Subcutaneous abdominal adipose tissue (tissue), 5 donors: ENCODE measurements at regions not wholly inside any gene's neighbourhood (a gene's known extent, or its start where the extent isn't known, plus 50 kb on each side); places are given as distances from the start of the nearest gene placed in this dataset.

Experiments
- H3K27ac ChIP-seq: one replicate; pipeline ENCODE4 v1.7.0; 2013; ENCODE audit warnings: low read depth, mild to moderate bottlenecking, inconsistent platforms, low read length, moderate library complexity
- H3K27me3 ChIP-seq, 5 donors: one replicate each; pipeline ENCODE4 v1.7.0; 2013; ENCODE audit warnings: low read length in 5 of 5, inconsistent platforms in 1 of 5; ENCODE audit not compliant: control insufficient read depth in 5 of 5, insufficient read depth in 4 of 5
- H3K36me3 ChIP-seq, 5 donors: one replicate each; pipeline ENCODE4 v1.7.0; 2013; ENCODE audit warnings: low read length in 5 of 5; ENCODE audit not compliant: control insufficient read depth in 5 of 5, insufficient read depth in 5 of 5
- H3K4me1 ChIP-seq, 5 donors: one replicate each; pipeline ENCODE4 v1.7.0; 2013; ENCODE audit warnings: low read length in 5 of 5, mild to moderate bottlenecking in 3 of 5, moderate library complexity in 1 of 5; ENCODE audit not compliant: control insufficient read depth in 5 of 5, insufficient read depth in 5 of 5
- H3K4me3 ChIP-seq, 5 donors: one replicate each; pipeline ENCODE4 v1.7.0; 2013; ENCODE audit warnings: low read length in 5 of 5, low read depth in 1 of 5
- H3K9ac ChIP-seq, 5 donors: one replicate each; pipeline ENCODE4 v1.7.0; 2013; ENCODE audit warnings: low read length in 5 of 5, mild to moderate bottlenecking in 4 of 5, moderate library complexity in 3 of 5
- H3K9me3 ChIP-seq, 5 donors: one replicate each; pipeline ENCODE4 v1.7.0; 2013; ENCODE audit warnings: low read length in 5 of 5; ENCODE audit not compliant: control insufficient read depth in 5 of 5
- donor health status: healthy.
- donor health status: healthy.
- donor health status: healthy.
- donor health status: healthy.
- donor health status: healthy.

- peaks cover 0 to 3% (median 0%) of the 10 kb centered on the region in 5 donors for H3K27me3 ChIP-seq
- no peak overlapping the region for H3K9ac ChIP-seq
- no peak overlapping the region for H3K4me3 ChIP-seq
- H3K27ac ChIP-seq, result no peak overlapping the region
- H3K4me1 ChIP-seq, result peaks cover 0 to 19% (median 12%) of the 10 kb centered on the region in 5 donors
- no peaks in the 10 kb centered on the region for H3K9me3 ChIP-seq
- H3K36me3 ChIP-seq, result no peaks in the 10 kb centered on the region
Observed at GRCh38 chr1:228875741-228876140, 140.5 kb downstream of the RHOU start.

- H3K27ac ChIP-seq, result no peak overlapping the region
- H3K27me3 ChIP-seq, result peaks cover 0 to 3% (median 0%) of the 10 kb centered on the region in 5 donors
- no peak overlapping the region for H3K9ac ChIP-seq
- no peak overlapping the region for H3K4me3 ChIP-seq
- H3K4me1 ChIP-seq, result peaks cover 0 to 17% (median 9%) of the 10 kb centered on the region in 5 donors
- no peaks in the 10 kb centered on the region for H3K36me3 ChIP-seq
- no peaks in the 10 kb centered on the region for H3K9me3 ChIP-seq
Observed at GRCh38 chr1:228876187-228876586, 140.9 kb downstream of the RHOU start.

- H3K4me3 ChIP-seq, result no peak overlapping the region
- H3K9me3 ChIP-seq, result peaks cover 0 to 3% (median 1%) of the 10 kb centered on the region in 5 donors
- no peaks in the 10 kb centered on the region for H3K27me3 ChIP-seq
- no peak overlapping the region for H3K27ac ChIP-seq
- peaks cover 0 to 12% (median 0%) of the 10 kb centered on the region in 5 donors for H3K4me1 ChIP-seq
- no peak overlapping the region for H3K9ac ChIP-seq
- H3K36me3 ChIP-seq, result no peaks in the 10 kb centered on the region
Observed at GRCh38 chr1:228879164-228879563, 143.9 kb downstream of the RHOU start.

GRCh38 chr1:228882041-228882770 lies 146.9 kb downstream of the RHOU start:
- Histone ChIP-seq H3K9me3 (peaks cover 0 to 5% (median 3%) of the 10 kb centered on the region in 5 donors), H3K27me3 (no peaks in the 10 kb centered on the region), H3K9ac (no peak overlapping the region), H3K4me1 (no peaks in the 10 kb centered on the region), H3K36me3 (no peaks in the 10 kb centered on the region), H3K27ac (no peak overlapping the region), H3K4me3 (no peak overlapping the region)

- no peaks in the 10 kb centered on the region for H3K36me3 ChIP-seq
- H3K9me3 ChIP-seq, result peaks cover 0 to 5% (median 3%) of the 10 kb centered on the region in 5 donors
- no peak overlapping the region for H3K4me3 ChIP-seq
- H3K27ac ChIP-seq, result no peak overlapping the region
- no peak overlapping the region for H3K9ac ChIP-seq
- no peaks in the 10 kb centered on the region for H3K27me3 ChIP-seq
- no peaks in the 10 kb centered on the region for H3K4me1 ChIP-seq
Observed at GRCh38 chr1:228882771-228883450, 147.6 kb downstream of the RHOU start.

- no peaks in the 10 kb centered on the region for H3K4me1 ChIP-seq
- H3K36me3 ChIP-seq, result no peaks in the 10 kb centered on the region
- H3K27me3 ChIP-seq, result no peaks in the 10 kb centered on the region
- no peak overlapping the region for H3K27ac ChIP-seq
- peaks cover 0 to 5% (median 3%) of the 10 kb centered on the region in 5 donors for H3K9me3 ChIP-seq
- H3K9ac ChIP-seq, result no peak overlapping the region
- H3K4me3 ChIP-seq, result no peak overlapping the region
Observed at GRCh38 chr1:228883535-228883934, 148.3 kb downstream of the RHOU start.

GRCh38 chr1:228884196-228884595 lies 148.9 kb downstream of the RHOU start:
- H3K27me3 ChIP-seq, result no peaks in the 10 kb centered on the region
- no peak overlapping the region for H3K9ac ChIP-seq
- H3K9me3 ChIP-seq, result peaks cover 0 to 5% (median 3%) of the 10 kb centered on the region in 5 donors
- H3K36me3 ChIP-seq, result no peaks in the 10 kb centered on the region
- no peak overlapping the region for H3K27ac ChIP-seq
- no peaks in the 10 kb centered on the region for H3K4me1 ChIP-seq
- no peak overlapping the region for H3K4me3 ChIP-seq

- Histone ChIP-seq H3K9me3 (peaks cover 0 to 5% (median 3%) of the 10 kb centered on the region in 5 donors), H3K4me1 (no peaks in the 10 kb centered on the region), H3K36me3 (no peaks in the 10 kb centered on the region), H3K27me3 (no peaks in the 10 kb centered on the region), H3K9ac (no peak overlapping the region), H3K27ac (no peak overlapping the region), H3K4me3 (no peak overlapping the region)
Observed at GRCh38 chr1:228884615-228885566, 149.6 kb downstream of the RHOU start.

- no peak overlapping the region for H3K27ac ChIP-seq
- no peaks in the 10 kb centered on the region for H3K36me3 ChIP-seq
Observed at GRCh38 chr1:228885845-228886244, 150.6 kb downstream of the RHOU start.

More at GRCh38 chr1:228885845-228886244, 150.6 kb downstream of the RHOU start:
- H3K4me1 ChIP-seq, result no peaks in the 10 kb centered on the region
- peaks cover 0 to 5% (median 3%) of the 10 kb centered on the region in 5 donors for H3K9me3 ChIP-seq
- no peak overlapping the region for H3K4me3 ChIP-seq
- no peak overlapping the region for H3K9ac ChIP-seq
- no peaks in the 10 kb centered on the region for H3K27me3 ChIP-seq
